Hepatocyte (in vitro differentiated cells): ENCODE measurements at regions not wholly inside any gene's neighbourhood (a gene's known extent, or its start where the extent isn't known, plus 50 kb on each side); places are given as distances from the start of the nearest gene placed in this dataset.

Experiments used
- EZH2 ChIP-seq: fragments of 200-600 bp; sonication (generic); IDR thresholded peaks from 2 replicates; pipeline ENCODE4 v1.6.1; 2016; ENCODE audit warnings: antibody characterized with exemption, mild to moderate bottlenecking, borderline replicate concordance
- EZH2phosphoT487 ChIP-seq: fragments of 200-600 bp; sonication (generic); IDR thresholded peaks from one replicate; pipeline ENCODE4 v1.6.1; 2018; ENCODE audit warnings: antibody characterized with exemption, mild to moderate bottlenecking, low read depth, moderate library complexity; ENCODE audit not compliant: unreplicated experiment, severe bottlenecking
- TF ChIP-seq, protein P1 (sequence below): fragments of 200-600 bp; sonication (generic); IDR thresholded peaks from 2 replicates; pipeline ENCODE4 v1.5.1; 2016; ENCODE audit warnings: antibody characterized with exemption, mild to moderate bottlenecking; ENCODE audit not compliant: poor library complexity

DNA sequence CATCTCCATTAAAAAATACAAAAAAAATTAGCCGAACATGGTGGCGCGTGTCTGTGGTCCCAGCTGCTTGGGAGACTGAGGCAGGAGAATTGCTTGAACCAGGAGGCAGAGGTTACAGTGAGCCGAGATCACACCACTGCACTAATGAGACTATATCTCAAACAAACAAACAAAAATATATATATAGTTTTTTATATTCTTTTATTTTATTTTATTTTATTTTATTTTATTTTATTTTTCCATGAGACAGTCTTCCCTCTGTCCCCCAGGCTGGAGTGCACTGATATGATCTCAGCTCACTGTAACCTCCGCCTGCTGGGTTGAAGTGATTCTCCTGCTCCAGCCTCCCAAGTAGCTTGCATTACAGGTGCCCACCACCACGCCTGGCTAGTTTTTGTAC, 79.5 kb downstream of the IRF2BPL start:
- TF ChIP-seq, protein P1, sequence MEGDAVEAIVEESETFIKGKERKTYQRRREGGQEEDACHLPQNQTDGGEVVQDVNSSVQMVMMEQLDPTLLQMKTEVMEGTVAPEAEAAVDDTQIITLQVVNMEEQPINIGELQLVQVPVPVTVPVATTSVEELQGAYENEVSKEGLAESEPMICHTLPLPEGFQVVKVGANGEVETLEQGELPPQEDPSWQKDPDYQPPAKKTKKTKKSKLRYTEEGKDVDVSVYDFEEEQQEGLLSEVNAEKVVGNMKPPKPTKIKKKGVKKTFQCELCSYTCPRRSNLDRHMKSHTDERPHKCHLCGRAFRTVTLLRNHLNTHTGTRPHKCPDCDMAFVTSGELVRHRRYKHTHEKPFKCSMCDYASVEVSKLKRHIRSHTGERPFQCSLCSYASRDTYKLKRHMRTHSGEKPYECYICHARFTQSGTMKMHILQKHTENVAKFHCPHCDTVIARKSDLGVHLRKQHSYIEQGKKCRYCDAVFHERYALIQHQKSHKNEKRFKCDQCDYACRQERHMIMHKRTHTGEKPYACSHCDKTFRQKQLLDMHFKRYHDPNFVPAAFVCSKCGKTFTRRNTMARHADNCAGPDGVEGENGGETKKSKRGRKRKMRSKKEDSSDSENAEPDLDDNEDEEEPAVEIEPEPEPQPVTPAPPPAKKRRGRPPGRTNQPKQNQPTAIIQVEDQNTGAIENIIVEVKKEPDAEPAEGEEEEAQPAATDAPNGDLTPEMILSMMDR: no peak
- TF ChIP-seq EZH2: no peak
- TF ChIP-seq EZH2phosphoT487: no peak
